IPS-20b (cell line): ENCODE measurements at regions not wholly inside any gene's neighbourhood (a gene's known extent, or its start where the extent isn't known, plus 50 kb on each side); places are given as distances from the start of the nearest gene placed in this dataset.

Source experiments
- H3K27ac ChIP-seq: one replicate; pipeline ENCODE4 v1.5.1; 2013; ENCODE audit warnings: low read length
- H3K27me3 ChIP-seq: 2 replicates; pipeline ENCODE4 v1.6.1; 2013; ENCODE audit warnings: mild to moderate bottlenecking, low read length, inconsistent platforms; ENCODE audit not compliant: insufficient read depth
- H3K36me3 ChIP-seq: 2 replicates; pipeline ENCODE4 v1.6.1; 2013; ENCODE audit warnings: low read depth, mild to moderate bottlenecking, inconsistent platforms, low read length, moderate library complexity; ENCODE audit not compliant: insufficient read depth
- H3K4me1 ChIP-seq: 2 replicates; pipeline ENCODE4 v1.6.1; 2013; ENCODE audit warnings: mild to moderate bottlenecking, control low read depth, inconsistent platforms, low read length, moderate library complexity; ENCODE audit not compliant: insufficient read depth
- H3K4me3 ChIP-seq: 2 replicates; pipeline ENCODE4 v1.5.1; 2013; ENCODE audit warnings: mild to moderate bottlenecking, low read length, inconsistent platforms
- H3K9ac ChIP-seq: 2 replicates; pipeline ENCODE4 v1.6.1; 2013; ENCODE audit warnings: low read depth, mild to moderate bottlenecking, inconsistent platforms, low read length, moderate library complexity
- H3K9me3 ChIP-seq: 2 replicates; pipeline ENCODE4 v1.6.1; 2013; ENCODE audit warnings: mild to moderate bottlenecking, low read depth, low read length, inconsistent platforms; ENCODE audit not compliant: insufficient read depth

DNA sequence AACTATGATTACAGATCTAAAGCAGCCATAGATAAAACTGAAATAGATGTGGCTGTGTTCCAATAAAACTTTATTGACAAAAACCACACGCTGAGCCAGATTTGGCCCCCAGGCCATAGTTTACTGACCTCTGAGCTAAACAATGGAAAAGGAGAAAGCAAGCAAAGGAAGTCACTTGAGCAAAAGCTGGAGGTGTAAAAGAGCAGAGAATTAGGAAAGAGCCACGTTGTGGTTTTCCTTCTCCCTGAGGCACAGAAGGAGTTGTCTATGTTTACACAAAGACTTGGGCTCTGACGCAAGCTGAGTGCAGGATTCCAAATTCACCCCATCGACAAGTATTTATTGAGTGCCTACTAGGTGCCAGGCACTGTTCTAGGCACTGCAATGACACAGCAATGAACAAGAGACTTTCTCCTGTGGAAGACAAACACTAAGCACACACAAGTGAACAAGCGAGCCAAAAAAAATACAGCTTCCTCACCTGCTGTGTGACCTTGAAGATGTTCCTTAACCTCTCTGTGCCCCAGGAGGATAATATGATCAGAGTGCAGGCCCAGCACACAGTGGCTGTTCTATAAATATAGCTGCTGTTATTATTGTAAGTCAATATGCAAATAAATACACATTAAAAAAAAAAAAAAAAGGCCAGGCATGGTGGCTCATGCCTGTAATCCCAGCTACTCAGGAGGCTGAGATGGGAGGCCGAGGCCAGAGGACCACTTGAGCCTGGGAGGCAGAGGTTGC, 75.4 kb upstream of the PTPN1 start:
- Histone ChIP-seq H3K4me1 (peaks cover 9% of the 10 kb centered on the region), H3K9ac (no peak overlapping the region), H3K4me3 (no peak overlapping the region), H3K27ac (no peak overlapping the region), H3K27me3 (no peaks in the 10 kb centered on the region), H3K9me3 (no peaks in the 10 kb centered on the region), H3K36me3 (no peaks in the 10 kb centered on the region)

DNA sequence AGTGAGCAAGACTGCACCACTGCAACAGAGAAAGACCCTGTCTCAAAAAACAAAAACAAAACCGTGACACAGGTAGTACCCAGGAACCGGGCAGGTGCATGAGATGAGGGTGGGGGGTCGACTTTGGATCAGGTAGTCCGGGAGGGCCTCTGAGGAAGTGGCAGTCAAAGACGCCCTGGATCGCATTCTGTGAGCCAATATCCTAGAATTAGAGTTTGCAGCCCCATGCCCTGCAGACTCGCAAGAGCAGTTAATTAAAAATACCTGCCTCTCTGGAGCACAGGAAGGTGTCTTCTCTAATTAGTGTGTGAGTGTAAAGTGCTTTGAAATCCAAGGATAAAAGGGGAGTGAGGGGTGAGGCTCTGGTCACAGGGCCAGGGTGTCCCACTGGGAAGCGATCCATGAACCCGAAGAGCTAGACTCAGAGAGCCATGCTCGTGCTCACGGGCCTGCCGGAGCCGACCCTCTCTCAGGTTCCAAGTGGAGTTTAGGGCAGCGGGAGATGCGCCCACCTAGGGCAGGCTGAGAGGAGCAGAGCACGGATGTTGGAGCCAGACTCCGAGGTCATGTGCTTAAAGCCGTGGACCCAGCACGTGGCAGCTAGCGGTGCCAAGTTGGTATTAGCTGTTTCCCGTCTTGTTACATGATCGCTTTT, 74.7 kb upstream of the PTPN1 start:
- Histone ChIP-seq H3K9me3 (no peaks in the 10 kb centered on the region), H3K27ac (no peak overlapping the region), H3K4me3 (no peak overlapping the region), H3K27me3 (no peaks in the 10 kb centered on the region), H3K4me1 (peaks cover 9% of the 10 kb centered on the region), H3K9ac (no peak overlapping the region), H3K36me3 (no peaks in the 10 kb centered on the region)

DNA sequence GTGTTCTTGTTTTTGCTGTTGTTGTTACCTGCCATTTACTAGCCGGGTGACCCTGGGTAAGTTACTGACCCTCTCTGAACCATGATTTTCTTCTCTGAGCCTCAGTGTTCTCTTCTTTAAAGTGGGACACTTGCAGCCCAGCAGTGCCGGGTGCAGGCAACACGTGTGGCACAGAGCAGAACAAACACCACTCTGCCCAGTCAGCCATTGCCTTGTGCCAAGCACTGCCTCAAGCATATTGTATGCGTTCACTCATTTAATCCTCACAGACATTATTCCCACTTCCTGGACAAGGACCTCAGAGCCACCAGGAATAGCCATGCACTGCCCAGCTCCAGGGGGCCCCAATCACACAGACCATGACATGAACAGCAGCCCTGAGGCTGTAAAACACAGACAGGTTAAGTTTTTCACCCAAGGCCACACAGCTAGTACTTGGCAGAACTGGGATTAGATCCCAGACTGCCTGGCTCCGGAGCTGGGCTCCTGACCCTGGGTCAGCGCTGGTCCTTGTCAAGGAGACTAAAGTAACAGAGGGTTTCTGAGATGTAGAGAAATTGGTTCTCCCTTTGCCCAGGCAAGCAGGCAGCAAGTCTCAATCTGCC, 74.0 kb upstream of the PTPN1 start:
- H3K4me3 ChIP-seq, result no peak overlapping the region
- H3K36me3 ChIP-seq, result no peaks in the 10 kb centered on the region
- H3K27ac ChIP-seq, result no peak overlapping the region
- no peak overlapping the region for H3K9ac ChIP-seq
- peaks cover 9% of the 10 kb centered on the region for H3K4me1 ChIP-seq
- no peaks in the 10 kb centered on the region for H3K27me3 ChIP-seq
- H3K9me3 ChIP-seq, result no peaks in the 10 kb centered on the region

DNA sequence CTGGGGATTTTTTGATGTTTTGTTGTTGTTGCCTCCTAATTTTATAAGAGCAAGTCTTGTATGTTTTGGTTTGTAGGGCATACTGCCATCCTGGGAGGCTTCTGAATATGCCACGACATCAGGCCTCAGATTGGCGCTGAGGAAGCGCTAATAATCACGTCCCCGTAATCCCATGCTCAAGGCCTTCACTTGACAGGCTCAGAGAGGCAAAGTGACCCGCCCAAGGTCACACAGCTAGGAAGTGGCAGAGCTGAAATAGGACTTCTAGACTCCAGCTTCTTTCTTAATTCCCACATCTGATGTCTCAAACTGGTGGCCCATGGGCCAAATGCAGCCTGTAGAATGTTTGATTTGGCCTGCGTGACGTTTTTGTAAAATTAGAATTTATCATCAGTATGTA, 73.5 kb upstream of the PTPN1 start:
- peaks cover 9% of the 10 kb centered on the region for H3K4me1 ChIP-seq

DNA sequence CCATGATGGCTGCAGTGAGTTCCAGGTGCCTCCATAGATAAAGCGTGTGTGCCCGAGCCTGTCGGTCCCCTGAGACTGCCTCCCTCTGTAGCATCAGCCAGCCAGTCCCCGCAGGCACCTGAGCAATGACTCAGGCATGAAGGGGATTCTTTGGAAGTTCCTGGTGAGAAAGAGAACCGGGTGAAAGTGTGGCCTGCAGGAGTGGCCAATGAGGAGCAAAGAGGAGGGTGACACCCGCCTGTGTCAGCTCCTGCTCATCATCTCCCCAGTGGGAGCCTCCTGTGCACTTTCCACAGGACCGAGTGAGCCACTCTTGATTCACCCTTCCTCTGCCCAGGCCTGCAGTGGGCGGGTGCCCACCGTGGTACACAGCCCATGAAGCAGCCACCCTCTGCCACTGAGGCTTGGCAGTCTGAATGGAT, 71.2 kb upstream of the PTPN1 start:
- H3K27ac ChIP-seq, result no peak overlapping the region
- H3K9ac ChIP-seq, result no peak overlapping the region
- no peaks in the 10 kb centered on the region for H3K27me3 ChIP-seq
- no peaks in the 10 kb centered on the region for H3K9me3 ChIP-seq
- no peak overlapping the region for H3K4me3 ChIP-seq
- no peaks in the 10 kb centered on the region; the same call in 1 of the 2 replicates for H3K4me1 ChIP-seq
- no peaks in the 10 kb centered on the region for H3K36me3 ChIP-seq

More for the DNA sequence above, 73.5 kb upstream of the PTPN1 start:
- H3K27ac ChIP-seq, result no peak overlapping the region
- H3K4me3 ChIP-seq, result no peak overlapping the region
- no peak overlapping the region for H3K9ac ChIP-seq
- H3K27me3 ChIP-seq, result no peaks in the 10 kb centered on the region
- no peaks in the 10 kb centered on the region for H3K36me3 ChIP-seq
- H3K9me3 ChIP-seq, result no peaks in the 10 kb centered on the region

DNA sequence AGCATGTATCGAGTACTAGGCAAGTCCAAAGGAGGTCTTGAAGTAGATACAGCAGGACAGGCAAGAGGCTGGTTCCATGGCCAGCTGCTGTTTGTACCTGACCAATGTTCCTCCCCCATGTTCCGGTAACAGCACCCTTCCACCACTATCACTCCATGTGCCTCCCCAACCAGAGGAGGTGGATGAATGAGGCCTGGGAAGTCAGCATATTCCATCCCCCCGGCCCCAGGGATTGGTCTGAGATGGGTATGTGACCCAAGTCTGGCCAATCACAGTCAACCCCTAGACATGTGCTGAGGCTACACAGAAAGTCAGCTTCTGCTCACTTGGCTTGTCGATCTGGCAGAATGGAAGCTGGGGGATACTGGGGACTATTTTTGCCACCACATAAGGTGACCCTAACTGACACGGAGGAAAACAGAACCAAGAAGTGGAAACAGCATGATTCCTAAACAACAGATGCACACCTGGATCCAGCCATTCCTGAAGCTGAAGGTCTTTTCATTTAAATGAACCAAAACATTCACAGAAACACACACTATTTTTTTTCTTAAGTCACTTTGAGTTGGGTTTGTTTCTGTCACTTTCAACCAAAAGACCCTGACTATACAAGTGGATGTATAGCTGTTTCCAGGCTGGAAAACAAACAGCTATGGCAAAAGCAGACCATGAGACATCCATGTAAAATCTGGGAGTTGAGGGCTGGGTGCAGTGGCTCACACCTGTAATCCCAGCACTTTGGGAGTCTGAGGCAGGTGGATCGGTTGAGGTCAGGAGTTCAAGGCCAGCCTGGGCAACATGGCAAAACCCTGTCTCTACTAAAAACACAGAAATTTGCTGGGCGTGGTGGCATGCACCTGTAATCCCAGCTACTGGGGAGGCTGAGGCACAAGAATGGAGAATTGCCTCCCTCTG, 70.4 kb upstream of the PTPN1 start:
- H3K9ac ChIP-seq, result no peak overlapping the region
- H3K4me1 ChIP-seq, result no peaks in the 10 kb centered on the region
- H3K27ac ChIP-seq, result no peak overlapping the region
- no peaks in the 10 kb centered on the region for H3K36me3 ChIP-seq
- no peaks in the 10 kb centered on the region for H3K9me3 ChIP-seq
- no peaks in the 10 kb centered on the region for H3K27me3 ChIP-seq
- no peak overlapping the region for H3K4me3 ChIP-seq

DNA sequence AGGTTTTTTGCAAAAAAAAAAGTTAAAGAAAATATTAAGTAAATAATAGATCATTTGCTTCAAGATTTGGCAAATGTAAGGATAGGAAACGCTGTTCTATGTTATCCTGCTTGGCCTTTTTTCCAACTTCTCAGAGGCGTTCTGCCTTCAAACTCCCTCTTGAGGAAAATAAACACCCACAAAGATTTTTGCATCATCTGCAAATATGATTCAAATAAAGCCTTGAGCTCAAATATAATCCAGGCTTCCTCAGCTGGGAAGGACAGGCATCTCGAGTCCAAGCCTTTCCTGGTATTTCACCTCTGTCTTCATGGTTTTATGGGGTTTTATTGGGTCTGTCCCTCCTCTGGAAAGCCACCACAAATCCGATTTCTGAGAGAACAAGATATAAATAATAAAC, 67.7 kb upstream of the PTPN1 start:
- H3K4me3 ChIP-seq, result no peak overlapping the region
- H3K9me3 ChIP-seq, result no peaks in the 10 kb centered on the region
- no peaks in the 10 kb centered on the region for H3K4me1 ChIP-seq
- no peak overlapping the region for H3K9ac ChIP-seq
- H3K27me3 ChIP-seq, result no peaks in the 10 kb centered on the region
- no peaks in the 10 kb centered on the region for H3K36me3 ChIP-seq
- H3K27ac ChIP-seq, result no peak overlapping the region

DNA sequence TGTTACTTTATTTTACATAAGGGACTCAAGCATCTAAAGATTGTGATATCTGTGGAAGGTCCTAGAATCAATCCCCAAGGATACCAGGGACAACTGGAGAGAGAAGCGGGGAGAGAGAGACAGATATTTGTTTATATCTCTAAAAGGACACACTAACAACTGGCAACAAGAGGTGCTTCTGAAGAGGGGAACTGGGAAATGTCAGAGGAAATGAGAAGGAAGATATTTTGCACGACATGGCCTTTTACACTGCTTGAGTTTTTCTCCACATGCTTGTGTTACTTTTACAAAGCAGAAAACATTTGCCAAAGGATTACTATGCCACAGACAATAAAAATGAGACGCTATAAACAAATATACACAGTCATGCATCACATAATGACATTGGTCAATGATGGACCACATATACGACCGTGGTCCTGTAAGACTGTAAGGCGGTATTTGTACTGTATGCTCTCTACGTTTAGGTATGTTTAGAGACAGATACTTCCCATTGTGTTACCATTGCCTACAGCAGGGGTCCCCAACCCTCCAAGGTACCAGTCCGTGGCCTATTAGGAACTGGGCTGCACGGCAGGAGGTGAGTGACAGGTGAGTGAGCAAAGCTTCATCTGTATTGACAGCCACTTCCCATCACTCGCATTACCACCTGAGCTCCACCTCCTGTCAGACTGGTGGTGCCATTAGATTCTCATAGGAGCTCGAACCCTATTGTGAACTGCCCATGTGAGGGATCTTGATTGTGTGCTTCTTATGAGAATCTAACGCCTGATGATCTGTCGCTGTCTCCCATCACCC, 64.6 kb upstream of the PTPN1 start:
- Histone ChIP-seq H3K27ac (no peak overlapping the region), H3K9ac (no peak overlapping the region), H3K36me3 (no peaks in the 10 kb centered on the region), H3K4me3 (no peak overlapping the region), H3K27me3 (no peaks in the 10 kb centered on the region), H3K4me1 (no peaks in the 10 kb centered on the region), H3K9me3 (no peaks in the 10 kb centered on the region)

DNA sequence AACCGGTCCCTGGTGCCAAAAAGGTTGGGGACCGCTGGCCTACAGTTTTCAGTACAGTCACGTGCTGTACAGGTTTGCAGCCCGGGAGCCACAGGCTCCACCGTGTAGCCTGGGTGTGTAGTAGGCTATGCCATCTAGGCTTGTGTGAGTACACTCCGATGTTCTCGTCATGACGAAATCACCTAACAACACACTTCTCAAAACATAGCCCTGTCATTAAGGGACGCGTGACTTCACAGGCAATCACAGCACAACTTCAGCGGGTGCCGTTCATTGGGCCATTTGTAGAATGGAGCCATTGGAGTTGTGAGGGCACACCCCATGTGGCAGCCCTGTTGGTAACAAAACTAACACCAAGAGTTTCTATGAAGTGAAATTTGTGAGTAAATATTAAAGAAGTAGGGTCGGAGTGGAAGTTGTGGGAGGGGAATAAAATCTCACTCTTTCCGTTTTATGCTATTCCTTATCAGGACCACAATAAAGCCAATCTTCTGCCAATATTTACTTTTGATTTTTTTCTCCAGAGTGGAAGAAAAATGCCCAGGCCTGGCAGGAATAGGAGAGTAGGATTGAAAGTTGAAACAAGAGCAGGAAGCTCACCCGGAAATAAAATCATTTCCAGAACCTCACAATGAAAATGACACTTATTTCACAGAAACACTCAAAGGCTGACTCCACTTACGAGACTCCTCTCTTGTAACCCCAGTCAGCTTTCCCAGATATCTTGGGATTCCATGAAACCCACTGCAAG, 63.7 kb upstream of the PTPN1 start:
- Histone ChIP-seq H3K9me3 (no peaks in the 10 kb centered on the region), H3K9ac (no peak overlapping the region), H3K4me3 (no peak overlapping the region), H3K27me3 (no peaks in the 10 kb centered on the region), H3K27ac (no peak overlapping the region), H3K36me3 (no peaks in the 10 kb centered on the region), H3K4me1 (no peaks in the 10 kb centered on the region; the same call in none of the 2 replicates)

DNA sequence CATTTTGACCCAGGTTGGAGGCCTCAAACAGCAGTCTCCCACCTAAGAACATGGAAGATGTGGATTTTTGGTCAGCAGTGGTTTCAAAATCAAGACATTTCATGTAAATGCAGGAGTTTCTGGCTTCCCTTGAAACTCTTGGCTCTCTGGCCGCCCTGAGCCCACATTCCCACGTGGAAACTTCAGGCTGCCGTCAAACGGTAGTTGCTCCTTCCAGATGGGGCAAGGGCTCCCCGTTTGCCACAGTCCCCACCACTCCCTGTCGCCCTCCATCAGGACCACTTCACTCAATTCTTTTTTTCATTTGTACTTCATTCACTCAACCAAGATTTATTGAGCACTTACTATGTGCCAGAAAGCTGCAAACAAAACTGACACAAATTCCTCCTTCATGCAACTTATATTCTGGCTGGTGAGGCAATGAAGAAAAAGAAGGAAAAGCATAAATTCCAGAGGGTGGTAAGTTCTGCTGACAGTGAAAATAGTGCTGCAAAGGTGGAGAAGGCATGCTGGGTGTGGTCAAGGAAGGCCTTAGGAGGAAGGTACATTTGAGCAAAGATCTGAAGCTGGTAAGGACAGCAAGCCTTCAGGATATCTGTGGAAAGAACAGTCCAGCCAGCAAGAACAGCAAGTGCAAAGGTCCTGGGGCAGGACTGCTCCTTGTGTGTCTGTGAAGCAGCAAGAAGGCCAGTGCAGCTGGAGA, 62.9 kb upstream of the PTPN1 start:
- Histone ChIP-seq H3K4me1 (no peaks in the 10 kb centered on the region; the same call in none of the 2 replicates), H3K4me3 (no peak overlapping the region), H3K9ac (no peak overlapping the region), H3K36me3 (no peaks in the 10 kb centered on the region), H3K27ac (no peak overlapping the region), H3K9me3 (no peaks in the 10 kb centered on the region), H3K27me3 (no peaks in the 10 kb centered on the region)
